ENCODE measurements at regions not wholly inside any gene's neighbourhood (a gene's known extent, or its start where the extent isn't known, plus 50 kb on each side); places are given as distances from the start of the nearest gene placed in this dataset.

- ChIA-PET POLR2A (ENCODE audit: unreplicated experiment) (no interaction called here), CTCF (no interaction called here)
- H3K9ac ChIP-seq (ENCODE audit: low read depth, low read length): no peak overlapping the region
- H3K9me1 ChIP-seq (ENCODE audit: insufficient read depth, low read length): no peaks in the 10 kb centered on the region
- H4K5ac ChIP-seq (ENCODE audit: low read depth, low read length): no peak overlapping the region
- no peak for TF ChIP-seq CEBPB (IDR thresholded peaks at IDR 0.05; ENCODE audit: low read depth, low read length)
- H2BK5ac ChIP-seq (ENCODE audit: low read depth, low read length, poor library complexity, severe bottlenecking): no peak overlapping the region
- H4K20me1 ChIP-seq (ENCODE audit: insufficient read depth, low read length): no peaks in the 10 kb centered on the region
- WGBS, 2 experiments (ENCODE audit: extremely low coverage in 2 of 2, insufficient read length in 1 of 2): 40% methylated on average over 1 of the region's 4 CpGs; no CpG with 5 or more reads in 1 of the 2 experiments
- no peaks in the 10 kb centered on the region for H3K9me3 ChIP-seq (ENCODE audit: control insufficient read depth, insufficient read depth, low read length)
- in situ Hi-C loops (cut with MboI; ENCODE audit: low sequenced_read_pairs): no loop called here
- BruUV-seq (replicated peaks): no TSS peak
- no peak overlapping the region for H3K56ac ChIP-seq (ENCODE audit: extremely low read depth, insufficient read depth, low read length)
- no peaks in the 10 kb centered on the region for H3K36me3 ChIP-seq (ENCODE audit: control insufficient read depth, insufficient read depth, low read length)
- H3K27me3 ChIP-seq (ENCODE audit: control insufficient read depth, insufficient read depth, low read length): no peaks in the 10 kb centered on the region
- H3K18ac ChIP-seq (ENCODE audit: low read depth, low read length): no peak overlapping the region
- H4K8ac ChIP-seq (ENCODE audit: low read depth in 2 of 2, low read length in 2 of 2): no peak overlapping the region
- no peak overlapping the region for H3K23ac ChIP-seq (ENCODE audit: low read depth, low read length)
- H3K79me1 ChIP-seq (ENCODE audit: low read depth in 1 of 2, low read length in 2 of 2): no peaks in the 10 kb centered on the region
- no peak overlapping the region for H3K27ac ChIP-seq (ENCODE audit: insufficient read depth, low read length)
- no peak overlapping the region for H3K4me2 ChIP-seq (ENCODE audit: low read depth, low read length)
- no peak overlapping the region for H2AK9ac ChIP-seq (replicated peaks; ENCODE audit: low read depth, low read length, poor library complexity)
- no peak overlapping the region for H3K14ac ChIP-seq (replicated peaks; ENCODE audit: low read depth, low read length)
- no peaks in the 10 kb centered on the region for H3K4me1 ChIP-seq (ENCODE audit: control insufficient read depth, insufficient read depth, low read length)
- intact Hi-C loops (cut with micrococcal nuclease): no loop called here
- H2AK5ac ChIP-seq (ENCODE audit: low read depth, low read length): no peak overlapping the region
- no peak overlapping the region for H2BK20ac ChIP-seq (ENCODE audit: low read depth, low read length)
- no peak overlapping the region for H4K91ac ChIP-seq (ENCODE audit: insufficient read depth, low read depth, low read length)
- H2BK120ac ChIP-seq (ENCODE audit: low read depth, low read length): no peak overlapping the region
- no peak overlapping the region for H2AFZ ChIP-seq (replicated peaks; ENCODE audit: low read length, poor library complexity)
- dilution Hi-C loops (cut with HindIII; ENCODE audit: low sequenced_read_pairs, unreplicated experiment): no loop called here
- no peak for ATAC-seq (ENCODE audit: low read depth)
- no peak overlapping the region for H3K4me3 ChIP-seq (ENCODE audit: insufficient read depth, low read depth, low read length)
- no peak overlapping the region for H2BK15ac ChIP-seq (ENCODE audit: low read depth, low read length)
- DNase-seq: no peak
- H3K4ac ChIP-seq (ENCODE audit: low read depth, low read length): no peak overlapping the region
These were observed 85.0 kb upstream of the WDR1 start for GRCh38 chr4:10201381-10202223.
